Spleen (tissue), 7 donors: ENCODE measurements at regions not wholly inside any gene's neighbourhood (a gene's known extent, or its start where the extent isn't known, plus 50 kb on each side); places are given as distances from the start of the nearest gene placed in this dataset.

Experiments used
- CTCF ChIP-seq, 11 experiments: fragments of 200-600 bp in 7 of 11; fragments of 450-650 bp in 4 of 11; sonication (generic) in 4 of 11; IDR thresholded peaks in 8 of 11; conservative IDR thresholded peaks in 3 of 11; 1 replicate in 7 of 11; 2 replicates in 4 of 11; pipeline versions ENCODE4 v1.4.0 to v1.8.0; 2016 to 2021; ENCODE audit warnings: antibody characterized with exemption in 11 of 11, inconsistent platforms in 4 of 11, mild to moderate bottlenecking in 1 of 11
- POLR2A ChIP-seq, 3 donors: fragments of 450-650 bp; IDR thresholded peaks; one replicate each; pipeline ENCODE4 v1.5.1; 2017; ENCODE audit warnings: antibody characterized with exemption in 3 of 3, mild to moderate bottlenecking in 1 of 3
- donor health status: DM: no; HTN: no; CAD: no; lungs with moderate emphysema.
- donor health status: DM: no; HTN: no; CAD: no.
- donor health status: DM: no; HTN: no; CAD: no.

DNA sequence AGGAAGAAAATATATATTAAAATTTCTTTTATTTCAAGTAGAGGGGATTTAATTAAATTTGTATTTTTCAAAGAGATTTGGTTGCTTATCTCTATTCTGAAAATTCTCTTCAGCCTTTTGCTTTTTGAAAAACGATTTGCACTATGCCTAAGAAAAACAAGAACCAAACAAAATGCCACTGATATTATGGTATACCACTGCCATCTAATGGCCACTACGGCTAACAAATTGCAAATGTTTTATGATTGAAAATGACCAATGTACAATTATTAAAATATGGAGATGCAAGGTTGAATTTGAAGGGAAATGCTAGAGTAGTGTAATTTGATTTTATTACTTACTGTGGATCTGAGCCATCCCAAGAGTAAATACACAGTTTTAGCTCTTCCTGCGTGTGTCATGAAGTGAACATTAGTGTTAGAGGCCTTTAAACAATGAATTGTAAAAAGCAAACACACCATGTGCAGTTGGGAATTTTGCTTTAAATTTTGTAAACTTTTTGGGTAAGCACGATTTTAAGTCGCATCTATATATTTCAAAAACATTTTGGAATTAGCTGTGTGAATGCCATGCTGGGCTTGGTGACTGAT is 137.4 kb upstream of the USP25 start:
- TF ChIP-seq CTCF (IDR thresholded peaks at IDR 0.05 in 8 of 11, conservative IDR thresholded peaks at IDR 0.05 in 3 of 11) (peak; percentile 29 to 70 (median 57)), POLR2A (IDR thresholded peaks at IDR 0.05) (no peak)
